K562 (cell line): ENCODE measurements at regions not wholly inside any gene's neighbourhood (a gene's known extent, or its start where the extent isn't known, plus 50 kb on each side); places are given as distances from the start of the nearest gene placed in this dataset.

Experiments
- ATAC-seq: fragments of 200-7000 bp; cut with Tn5 transposase; 3 replicates; pipeline ENCODE4 v1.9.1; 2020; ENCODE audit warnings: moderate library complexity
- BruUV-seq: library from RNA; stranded (reverse); fragments of 400-500 nt; replicated peaks from 2 replicates; lab custom pipeline; 2021; lab: Mats Ljungman, UMichigan
- CTCF ChIA-PET: fragments of 300-600 bp; formaldehyde crosslinking; extraction: SDS; loops from one replicate; lab custom pipeline; 2021; ENCODE audit warnings: low intra/inter-chr PET ratio; lab: Yijun Ruan, JAX
- POLR2A ChIA-PET: fragments of 300-600, 350-650 bp; sonication (Branson Sonifier 250); formaldehyde crosslinking; extraction: SDS; loops from one replicate; lab custom pipeline; 2021; ENCODE audit warnings: antibody characterized with exemption, inconsistent platforms; lab: Yijun Ruan, JAX
- DNase-seq, 4 experiments: peaks; one replicate each; pipeline versions ENCODE4 v3.0.0 to v3.0.0-alpha.2; 2011 to 2018; ENCODE audit warnings: low spot score in 3 of 4, mixed read lengths in 3 of 4; ENCODE audit errors: extremely low read depth in 1 of 4
- FAIRE-seq: peaks from 2 replicates; lab custom pipeline; 2011; peaks lifted over from hg19 to GRCh38; lab: Jason Lieb, UNC
- H2AFZ ChIP-seq: 2 replicates; pipeline ENCODE4 v1.6.0; 2011; ENCODE audit warnings: low read depth, low read length, control low read depth, inconsistent platforms
- H3K27ac ChIP-seq: fragments of 200-600 bp; 3 replicates; pipeline ENCODE4 v1.8.0; 2011; ENCODE audit warnings: low read depth, mild to moderate bottlenecking, control low read depth, inconsistent platforms, low read length, moderate library complexity, mixed read lengths; ENCODE audit errors: extremely low read depth
- H3K27me3 ChIP-seq, 2 experiments: fragments of 300-600 bp in 1 of 2; 2 replicates in 1 of 2; 3 replicates in 1 of 2; pipeline versions ENCODE4 v1.6.0 to v1.8.0; 2011; ENCODE audit warnings: inconsistent platforms in 2 of 2, low read length in 2 of 2, mild to moderate bottlenecking in 1 of 2, mixed read lengths in 1 of 2, moderate library complexity in 1 of 2; ENCODE audit not compliant: control insufficient read depth in 2 of 2, insufficient read depth in 2 of 2
- H3K36me3 ChIP-seq: fragments of 300-600 bp; 3 replicates; pipeline ENCODE4 v1.8.0; 2011; ENCODE audit warnings: mild to moderate bottlenecking, low read length, inconsistent platforms; ENCODE audit not compliant: control insufficient read depth, insufficient read depth
- H3K4me1 ChIP-seq, 2 experiments: fragments of 200-600 bp in 1 of 2; replicated peaks in 1 of 2; 2 replicates in 1 of 2; 3 replicates in 1 of 2; pipeline versions ENCODE4 v1.5.1 to v1.8.0; 2011; ENCODE audit warnings: inconsistent platforms in 2 of 2, low read length in 2 of 2, mild to moderate bottlenecking in 1 of 2, mixed read lengths in 1 of 2, moderate library complexity in 1 of 2; ENCODE audit not compliant: control insufficient read depth in 2 of 2, insufficient read depth in 2 of 2
- H3K4me2 ChIP-seq: 2 replicates; pipeline ENCODE4 v1.6.1; 2011; ENCODE audit warnings: low read length, control low read depth, inconsistent platforms, mixed read lengths; ENCODE audit not compliant: insufficient read depth
- H3K4me3 ChIP-seq: fragments of 200-600 bp; sonication (generic), shearing (Covaris generic); 2 replicates; pipeline ENCODE4 v1.5.1; 2016; ENCODE audit warnings: control low read depth, inconsistent platforms
- H3K79me2 ChIP-seq: fragments of 200-600 bp; 3 replicates; pipeline ENCODE4 v1.8.0; 2011; ENCODE audit warnings: low read length, inconsistent platforms; ENCODE audit not compliant: control insufficient read depth, insufficient read depth
- H3K9ac ChIP-seq, 2 experiments: 2 replicates each; pipeline versions ENCODE4 v1.6.0 to v1.6.1; 2011; ENCODE audit warnings: low read depth in 2 of 2, low read length in 2 of 2, control low read depth in 1 of 2, inconsistent platforms in 1 of 2, mild to moderate bottlenecking in 1 of 2, mixed read lengths in 1 of 2; ENCODE audit not compliant: insufficient read depth in 1 of 2
- H3K9me1 ChIP-seq: one replicate; pipeline ENCODE4 v1.6.0; 2011; ENCODE audit warnings: inconsistent platforms, mild to moderate bottlenecking, low read length, moderate library complexity; ENCODE audit not compliant: control insufficient read depth, insufficient read depth
- H3K9me3 ChIP-seq: replicated peaks from 2 replicates; pipeline ENCODE4 v1.5.1; 2011; ENCODE audit warnings: low read depth, low read length, inconsistent platforms; ENCODE audit not compliant: control insufficient read depth, insufficient read depth
- H4K20me1 ChIP-seq: replicated peaks from 2 replicates; pipeline ENCODE4 v1.6.1; 2011; ENCODE audit warnings: low read length, inconsistent platforms, mixed read lengths; ENCODE audit not compliant: control insufficient read depth, insufficient read depth
- AFF1 ChIP-seq, 2 experiments: fragments of 450-650 bp; IDR thresholded peaks; 2 replicates each; pipeline ENCODE4 v1.6.1; 2018; ENCODE audit warnings: mild to moderate bottlenecking in 2 of 2, low read depth in 1 of 2; ENCODE audit not compliant: partially characterized antibody in 2 of 2
- MLX ChIP-seq, 2 experiments: fragments of 450-650 bp in 1 of 2; sonication (generic) in 1 of 2; formaldehyde crosslinking; conservative IDR thresholded peaks; 2 replicates each; pipeline versions ENCODE4 v1.4.0 to v1.8.1; 2020 to 2022; ENCODE audit warnings: mild to moderate bottlenecking in 1 of 2, missing genetic modification reagents in 1 of 2
- POU5F1 ChIP-seq: fragments of 150-350 bp; IDR thresholded peaks from 2 replicates; pipeline ENCODE4 v1.6.1; 2014; ENCODE audit warnings: borderline replicate concordance, low read length, low read depth, mild to moderate bottlenecking; ENCODE audit not compliant: partially characterized antibody
- RBM14 ChIP-seq: fragments of 200-400 bp; formaldehyde crosslinking; IDR thresholded peaks from 2 replicates; pipeline ENCODE4 v1.6.1; 2018; ENCODE audit warnings: low read depth, mild to moderate bottlenecking, low read length, moderate library complexity, borderline replicate concordance; ENCODE audit not compliant: insufficient read depth
- ZNF57 ChIP-seq: fragments of 450-650 bp; formaldehyde crosslinking; IDR thresholded peaks from 2 replicates; pipeline ENCODE4 v1.4.0; 2020; ENCODE audit warnings: mild to moderate bottlenecking, moderate library complexity
- ZNF668 ChIP-seq: fragments of 250-450 bp; sonication (Bioruptor Pico); IDR thresholded peaks from 2 replicates; pipeline ENCODE4 v1.8.0; 2022; ENCODE audit warnings: mild to moderate bottlenecking, inconsistent platforms
- WGBS: fragments of 100-300 bp; shearing (Covaris generic); methylation state at CpG from one replicate; pipeline ENCODE4 v1.1.6; 2016; ENCODE audit warnings: low coverage, mixed read lengths; ENCODE audit not compliant: insufficient coverage; ENCODE audit errors: missing lambda C conversion rate; 5-methylcytosine and 5-hydroxymethylcytosine counted together
- in situ Hi-C: fragments of 300-500 bp; cut with MboI; formaldehyde crosslinking; loops from 4 replicates; pipeline ENCODE4 v1.15.0; 2018; ENCODE audit warnings: inconsistent platforms, mixed read lengths
- intact Hi-C: fragments of 100-400 bp; cut with micrococcal nuclease; formaldehyde crosslinking; loops from 2 replicates; pipeline ENCODE4 v1.14.2; 2022

GRCh38 chr5:133864711-133865110, 103.7 kb downstream of the C5orf15 start:
- in situ Hi-C loops: no loop called here
- no peak for FAIRE-seq

More at GRCh38 chr5:133864711-133865110, 103.7 kb downstream of the C5orf15 start:
- no peaks in the 10 kb centered on the region for H3K9me3 ChIP-seq
- H3K9ac ChIP-seq: no peak overlapping the region
- CTCF ChIA-PET: interaction anchor here (1.3 kb wide), 1 partner anchor 175 kb away, joined by 6 read pairs; no protein-coding TSS in a partner anchor
- 0% methylated on average over 5 of the region's 5 CpGs for WGBS
- no peaks in the 10 kb centered on the region for H3K9me1 ChIP-seq
- TF ChIP-seq POU5F1 (no peak), ZNF668 (CRISPR knock-in tag) (no peak), AFF1 (IDR thresholded peaks at IDR 0.05; ENCODE audit: low read depth in 1 of 2, partially characterized antibody in 2 of 2) (no peak), ZNF57 (no peak), MLX (CRISPR knock-in tag; conservative IDR thresholded peaks at IDR 0.05) (no peak), RBM14 (no peak)
- ATAC-seq (no peak), DNase-seq (no peak)
- no peak overlapping the region for H3K4me3 ChIP-seq
- intact Hi-C loops: loop anchor here (5.0 to 10.0 kb wide), 3 partner anchors 78 to 312 kb away; no protein-coding TSS in a partner anchor
- no peak overlapping the region for H3K4me2 ChIP-seq
- peaks cover 11 to 49% of the 10 kb centered on the region in 2 experiments for H3K27me3 ChIP-seq
- H4K20me1 ChIP-seq: 0 out of 2 replicates have a peak, but pooled peaks cover 4% of the 10 kb centered on the region
- no TSS peak for BruUV-seq
- H3K4me1 ChIP-seq: peaks cover 3 to 4% of the 10 kb centered on the region in 2 experiments; a peak in 2 of 5 replicates
- POLR2A ChIA-PET: interaction anchor here (0.7 kb wide), 1 partner anchor 18 kb away, joined by 3 read pairs; no protein-coding TSS in a partner anchor
- H3K79me2 ChIP-seq: no peaks in the 10 kb centered on the region
- no peak overlapping the region for H2AFZ ChIP-seq
- H3K36me3 ChIP-seq: no peaks in the 10 kb centered on the region
- no peak overlapping the region for H3K27ac ChIP-seq
